AG04450 (cell line): ENCODE measurements at regions not wholly inside any gene's neighbourhood (a gene's known extent, or its start where the extent isn't known, plus 50 kb on each side); places are given as distances from the start of the nearest gene placed in this dataset.

Experiments
- CTCF ChIA-PET: fragments of 300-600, 350-600 bp; formaldehyde crosslinking; extraction: SDS; loops from one replicate; lab custom pipeline; 2022; ENCODE audit warnings: antibody characterized with exemption, inconsistent platforms; lab: Charles Lee
- POLR2A ChIA-PET: fragments of 350-600 bp; formaldehyde crosslinking; extraction: SDS; loops from one replicate; lab custom pipeline; 2021; ENCODE audit warnings: antibody characterized with exemption, inconsistent platforms; lab: Yijun Ruan, JAX
- DNase-seq: peaks from one replicate; pipeline ENCODE4 v3.0.0-alpha.2; 2011; ENCODE audit warnings: low read depth, low spot score
- H3K27ac ChIP-seq: one replicate; pipeline ENCODE4 v1.5.1; 2012; ENCODE audit warnings: low read depth, low read length, control low read depth
- H3K27me3 ChIP-seq: one replicate; pipeline ENCODE4 v1.6.0; 2012; ENCODE audit warnings: low read length; ENCODE audit not compliant: control insufficient read depth, insufficient read depth
- H3K4me3 ChIP-seq: 2 replicates; pipeline ENCODE4 v1.5.1; 2011; ENCODE audit warnings: mild to moderate bottlenecking, low read depth, low read length, control low read depth
- H3K9me3 ChIP-seq: 2 replicates; pipeline ENCODE4 v1.5.1; 2012; ENCODE audit warnings: low read length; ENCODE audit not compliant: control insufficient read depth, insufficient read depth
- CTCF ChIP-seq: IDR thresholded peaks from 2 replicates; pipeline ENCODE4 v1.5.1; 2011; ENCODE audit warnings: low read depth, low read length, control low read depth, inconsistent platforms

GRCh38 chr15:67892559-67893377 is 52.9 kb upstream of the RNU6-1 start:
- no peak overlapping the region for H3K4me3 ChIP-seq
- peaks cover 12% of the 10 kb centered on the region; the same call in 1 of the 2 replicates for H3K9me3 ChIP-seq
- no peak for TF ChIP-seq CTCF
- CTCF ChIA-PET: no interaction called here
- POLR2A ChIA-PET: no interaction called here
- DNase-seq: no peak
- H3K27me3 ChIP-seq: peaks cover 11% of the 10 kb centered on the region
- H3K27ac ChIP-seq: no peak overlapping the region

GRCh38 chr15:67895237-67895636 is 55.4 kb upstream of the RNU6-1 start:
- Histone ChIP-seq H3K27ac (no peak overlapping the region), H3K4me3 (no peak overlapping the region), H3K9me3 (peaks cover 11% of the 10 kb centered on the region; the same call in 1 of the 2 replicates), H3K27me3 (peaks cover 7% of the 10 kb centered on the region)
- TF ChIP-seq CTCF: no peak
- no peak for DNase-seq
- ChIA-PET CTCF (no interaction called here), POLR2A (no interaction called here)

DNA sequence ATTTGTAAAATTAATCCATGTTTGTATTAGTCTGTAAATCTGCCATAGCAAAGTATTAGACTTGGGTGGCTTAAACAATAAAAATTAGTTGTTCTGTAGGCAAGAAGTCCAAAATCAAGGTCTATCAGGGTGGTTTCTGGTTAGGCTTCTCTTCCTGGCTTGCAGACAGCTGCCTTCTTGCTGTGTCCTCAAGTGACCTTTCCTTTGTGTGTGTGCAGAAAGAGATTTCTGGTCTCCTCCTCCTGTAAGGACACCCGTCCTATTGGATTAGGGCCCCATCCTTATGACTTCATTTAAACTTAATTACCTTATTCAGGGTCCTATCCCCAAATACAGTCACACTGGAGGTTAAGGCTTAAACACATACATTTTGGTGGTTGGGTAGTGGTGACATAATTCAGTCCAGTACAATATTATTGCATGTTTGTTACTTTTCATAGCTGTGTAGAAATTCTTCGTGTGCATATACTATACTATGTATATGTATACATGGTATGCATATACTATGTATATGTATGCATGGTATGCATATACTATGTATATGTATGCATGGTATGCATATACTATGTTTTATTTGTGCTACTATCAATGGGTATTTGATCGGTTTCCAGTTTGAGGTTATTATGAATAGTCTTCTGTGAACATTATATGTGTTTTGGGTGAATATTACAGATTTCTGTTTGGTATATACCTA is 57.9 kb upstream of the RNU6-1 start:
- Histone ChIP-seq H3K27ac (no peak overlapping the region), H3K4me3 (no peak overlapping the region), H3K27me3 (peaks cover 10% of the 10 kb centered on the region), H3K9me3 (peaks cover 4% of the 10 kb centered on the region; the same call in 1 of the 2 replicates)
- no peak for TF ChIP-seq CTCF
- DNase-seq: no peak
- CTCF ChIA-PET: no interaction called here
- POLR2A ChIA-PET: no interaction called here

DNA sequence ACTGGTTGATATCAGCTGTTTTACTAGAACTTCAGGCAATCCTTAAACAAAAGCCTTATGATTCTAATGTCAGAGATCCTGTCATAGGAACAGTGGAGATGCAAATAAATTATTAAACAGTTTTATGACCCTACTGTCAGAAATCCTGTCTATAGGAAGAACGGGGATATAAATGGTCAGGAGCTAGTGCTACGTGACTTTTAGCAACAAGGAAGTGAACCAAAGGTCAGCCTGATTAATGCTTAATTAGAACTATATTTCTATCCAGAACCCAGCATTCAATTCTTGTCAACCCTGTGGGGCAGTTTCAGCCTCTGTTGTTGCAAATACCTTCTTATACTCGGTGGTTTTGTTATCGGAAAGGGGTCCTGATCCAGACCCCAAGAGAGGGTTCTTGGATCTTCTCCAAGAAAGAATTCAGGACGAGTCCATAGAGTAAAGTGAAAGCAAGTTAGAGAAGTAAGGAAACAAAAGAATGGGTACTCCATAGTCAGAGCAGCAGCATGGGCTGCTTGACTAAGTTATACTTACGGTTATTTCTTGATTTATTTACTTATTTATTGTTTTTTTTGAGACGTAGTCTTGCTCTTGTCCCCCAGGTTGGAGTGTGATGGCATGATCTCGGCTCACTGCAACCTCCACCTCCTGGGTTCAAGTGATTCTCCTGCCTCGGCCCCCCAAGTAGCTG is 59.9 kb upstream of the RNU6-1 start:
- peaks cover 4% of the 10 kb centered on the region; the same call in 1 of the 2 replicates for H3K9me3 ChIP-seq
- H3K27me3 ChIP-seq: peaks cover 10% of the 10 kb centered on the region
- ChIA-PET CTCF (no interaction called here), POLR2A (interaction anchor here (0.7 kb wide), 1 partner anchor 255 kb away, joined by 3 read pairs; no protein-coding TSS in a partner anchor)
- no peak overlapping the region for H3K27ac ChIP-seq
- no peak for DNase-seq
- no peak for TF ChIP-seq CTCF
- no peak overlapping the region for H3K4me3 ChIP-seq
